ENCODE measurements at regions not wholly inside any gene's neighbourhood (a gene's known extent, or its start where the extent isn't known, plus 50 kb on each side); places are given as distances from the start of the nearest gene placed in this dataset.

DNA sequence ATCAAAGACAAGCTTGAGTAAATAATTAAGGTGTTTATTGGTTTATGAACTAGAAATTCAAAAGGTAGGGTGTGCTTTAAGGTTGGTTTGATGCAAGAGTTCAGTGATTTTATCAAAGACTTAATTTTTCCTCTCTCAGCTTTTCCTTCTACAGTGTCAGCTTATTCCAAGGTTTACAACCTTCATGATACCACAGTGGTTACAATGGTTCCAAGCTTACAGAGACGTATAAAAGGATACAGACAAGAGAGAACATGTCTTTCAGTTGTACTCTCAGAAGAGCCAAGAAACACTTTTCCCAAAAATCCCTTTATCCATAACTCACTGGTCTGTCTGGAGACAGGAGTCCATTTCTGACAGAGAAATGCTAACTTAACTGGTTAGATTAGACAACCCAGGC, 93.5 kb upstream of the LOC128125822 start:
- Mint-ChIP-seq H3K27me3 (ENCODE audit: unreplicated experiment) (no peaks in the 10 kb centered on the region), H3K36me3 (ENCODE audit: unreplicated experiment) (no peaks in the 10 kb centered on the region), H3K4me1 (ENCODE audit: low read depth, unreplicated experiment) (no peaks in the 10 kb centered on the region), H3K27ac (ENCODE audit: unreplicated experiment) (no peak overlapping the region), H3K9me3 (ENCODE audit: unreplicated experiment) (peaks cover 2% of the 10 kb centered on the region), H3K4me3 (ENCODE audit: unreplicated experiment) (no peak overlapping the region)
- TF ChIP-seq, protein P1, sequence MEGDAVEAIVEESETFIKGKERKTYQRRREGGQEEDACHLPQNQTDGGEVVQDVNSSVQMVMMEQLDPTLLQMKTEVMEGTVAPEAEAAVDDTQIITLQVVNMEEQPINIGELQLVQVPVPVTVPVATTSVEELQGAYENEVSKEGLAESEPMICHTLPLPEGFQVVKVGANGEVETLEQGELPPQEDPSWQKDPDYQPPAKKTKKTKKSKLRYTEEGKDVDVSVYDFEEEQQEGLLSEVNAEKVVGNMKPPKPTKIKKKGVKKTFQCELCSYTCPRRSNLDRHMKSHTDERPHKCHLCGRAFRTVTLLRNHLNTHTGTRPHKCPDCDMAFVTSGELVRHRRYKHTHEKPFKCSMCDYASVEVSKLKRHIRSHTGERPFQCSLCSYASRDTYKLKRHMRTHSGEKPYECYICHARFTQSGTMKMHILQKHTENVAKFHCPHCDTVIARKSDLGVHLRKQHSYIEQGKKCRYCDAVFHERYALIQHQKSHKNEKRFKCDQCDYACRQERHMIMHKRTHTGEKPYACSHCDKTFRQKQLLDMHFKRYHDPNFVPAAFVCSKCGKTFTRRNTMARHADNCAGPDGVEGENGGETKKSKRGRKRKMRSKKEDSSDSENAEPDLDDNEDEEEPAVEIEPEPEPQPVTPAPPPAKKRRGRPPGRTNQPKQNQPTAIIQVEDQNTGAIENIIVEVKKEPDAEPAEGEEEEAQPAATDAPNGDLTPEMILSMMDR (IDR thresholded peaks at IDR 0.05; ENCODE audit: partially characterized antibody, unreplicated experiment), result no peak
- DNase-seq, result no peak

DNA sequence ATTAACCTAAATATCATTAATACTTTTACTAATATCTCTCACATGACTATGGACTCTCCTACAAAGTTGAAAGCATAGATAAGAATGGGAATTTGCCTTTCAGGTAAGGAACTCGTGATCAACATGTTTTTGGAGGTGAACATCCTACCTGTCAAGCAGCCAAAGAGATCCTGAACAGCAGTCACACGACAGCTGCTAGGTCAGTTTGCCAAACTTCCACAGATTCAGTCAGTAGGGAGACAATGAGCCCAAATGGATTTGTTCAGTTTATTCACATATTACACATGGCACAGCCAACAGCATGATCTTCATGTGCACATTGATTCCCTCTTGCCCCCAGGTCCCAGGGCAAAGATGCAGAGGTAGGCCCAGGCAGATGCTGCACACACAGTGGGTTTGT, 86.1 kb upstream of the LOC128125822 start:
- Mint-ChIP-seq H3K9me3 (ENCODE audit: unreplicated experiment) (no peaks in the 10 kb centered on the region), H3K27me3 (ENCODE audit: unreplicated experiment) (no peaks in the 10 kb centered on the region), H3K27ac (ENCODE audit: unreplicated experiment) (no peak overlapping the region), H3K4me3 (ENCODE audit: unreplicated experiment) (no peak overlapping the region), H3K36me3 (ENCODE audit: unreplicated experiment) (no peaks in the 10 kb centered on the region), H3K4me1 (ENCODE audit: low read depth, unreplicated experiment) (no peaks in the 10 kb centered on the region)
- DNase-seq, result no peak
- TF ChIP-seq, protein P1 (IDR thresholded peaks at IDR 0.05; ENCODE audit: partially characterized antibody, unreplicated experiment), result no peak

DNA sequence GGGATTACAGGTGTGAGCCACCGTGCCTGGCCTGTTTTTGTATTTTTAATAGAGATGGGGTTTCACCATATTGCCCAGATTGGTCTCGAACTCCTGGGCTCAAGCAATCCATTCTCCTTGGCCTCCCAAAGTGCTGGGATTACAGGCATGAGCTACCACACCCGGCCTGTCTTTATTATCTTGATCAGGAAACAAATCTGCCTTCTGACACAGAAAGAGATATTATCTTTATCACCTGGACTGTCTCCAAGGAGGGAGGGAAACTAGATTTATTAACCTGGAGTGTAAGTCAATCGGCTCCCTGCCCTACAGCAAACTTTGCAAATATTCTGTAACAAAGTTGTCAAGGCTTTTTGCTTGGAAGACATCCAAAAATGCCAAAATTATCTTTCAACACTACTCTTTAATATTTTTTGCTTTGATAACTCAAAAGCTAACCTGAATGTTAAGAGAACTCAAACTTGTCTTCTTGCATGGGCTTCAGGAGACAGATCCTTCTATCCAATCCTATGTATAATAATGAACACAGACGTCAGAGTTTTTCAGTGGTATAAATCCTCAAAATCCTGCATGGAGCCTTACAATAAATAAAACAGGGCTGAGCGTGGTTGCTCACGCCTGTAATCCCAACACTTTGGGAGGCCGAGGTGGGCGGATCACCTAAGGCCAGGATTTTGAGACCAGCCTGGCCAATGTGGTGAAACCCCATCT, 85.0 kb upstream of the LOC128125822 start:
- no peak overlapping the region for H3K27ac Mint-ChIP-seq (ENCODE audit: unreplicated experiment)
- no peaks in the 10 kb centered on the region for H3K9me3 Mint-ChIP-seq (ENCODE audit: unreplicated experiment)
- no peak overlapping the region for H3K4me3 Mint-ChIP-seq (ENCODE audit: unreplicated experiment)
- H3K4me1 Mint-ChIP-seq (ENCODE audit: low read depth, unreplicated experiment), result no peaks in the 10 kb centered on the region
- no peaks in the 10 kb centered on the region for H3K27me3 Mint-ChIP-seq (ENCODE audit: unreplicated experiment)
- DNase-seq, result no peak
- TF ChIP-seq, protein P1 (IDR thresholded peaks at IDR 0.05; ENCODE audit: partially characterized antibody, unreplicated experiment), result no peak
- H3K36me3 Mint-ChIP-seq (ENCODE audit: unreplicated experiment), result no peaks in the 10 kb centered on the region

DNA sequence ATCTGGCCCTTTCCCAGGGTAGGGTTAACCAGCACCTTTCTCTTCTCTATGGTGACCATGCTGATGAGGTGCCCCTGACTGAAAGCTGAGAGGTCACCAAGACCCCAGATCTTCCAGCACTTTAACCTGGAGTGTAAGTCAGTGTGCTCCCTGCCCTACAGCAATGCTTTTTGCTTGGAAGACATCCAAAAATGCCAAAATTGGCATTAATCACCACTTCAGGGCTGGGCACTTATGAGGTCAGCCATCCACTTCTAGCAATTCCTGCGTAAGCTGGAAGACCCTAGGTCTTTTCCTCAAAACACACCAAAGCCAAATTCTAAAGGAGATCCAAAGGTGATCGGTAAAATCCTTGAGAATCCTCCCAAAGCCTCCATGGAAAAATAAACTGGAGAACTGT, 81.2 kb upstream of the LOC128125822 start:
- no peaks in the 10 kb centered on the region for H3K4me1 Mint-ChIP-seq (ENCODE audit: low read depth, unreplicated experiment)
- TF ChIP-seq, protein P1 (IDR thresholded peaks at IDR 0.05; ENCODE audit: partially characterized antibody, unreplicated experiment), result no peak
- H3K36me3 Mint-ChIP-seq (ENCODE audit: unreplicated experiment), result no peaks in the 10 kb centered on the region
- no peaks in the 10 kb centered on the region for H3K27me3 Mint-ChIP-seq (ENCODE audit: unreplicated experiment)
- no peaks in the 10 kb centered on the region for H3K9me3 Mint-ChIP-seq (ENCODE audit: unreplicated experiment)
- H3K27ac Mint-ChIP-seq (ENCODE audit: unreplicated experiment), result no peak overlapping the region
- no peak for DNase-seq
- no peak overlapping the region for H3K4me3 Mint-ChIP-seq (ENCODE audit: unreplicated experiment)

DNA sequence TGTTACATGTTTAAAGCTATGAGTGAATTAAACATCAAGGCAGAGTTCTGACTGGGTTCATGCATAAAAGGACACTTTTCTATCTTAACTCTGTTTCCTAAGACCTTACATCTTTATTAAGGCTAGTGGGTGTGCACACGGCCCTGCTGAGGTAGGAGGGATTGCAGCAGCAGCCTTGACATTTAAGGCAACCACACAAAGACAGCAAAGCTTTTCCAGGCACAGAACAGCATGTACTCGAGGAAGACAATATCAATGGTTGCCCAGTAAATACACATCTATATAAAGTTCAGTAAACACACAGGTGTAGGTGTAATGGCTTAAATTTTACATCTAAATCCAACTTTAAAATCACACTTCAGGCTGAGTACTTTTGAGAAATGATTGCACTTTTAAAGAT, 79.8 kb upstream of the LOC128125822 start:
- H3K27me3 Mint-ChIP-seq (ENCODE audit: unreplicated experiment), result no peaks in the 10 kb centered on the region
- no peaks in the 10 kb centered on the region for H3K9me3 Mint-ChIP-seq (ENCODE audit: unreplicated experiment)
- no peak overlapping the region for H3K4me3 Mint-ChIP-seq (ENCODE audit: unreplicated experiment)
- H3K4me1 Mint-ChIP-seq (ENCODE audit: low read depth, unreplicated experiment), result no peaks in the 10 kb centered on the region
- DNase-seq, result no peak
- H3K27ac Mint-ChIP-seq (ENCODE audit: unreplicated experiment), result no peak overlapping the region
- TF ChIP-seq, protein P1 (IDR thresholded peaks at IDR 0.05; ENCODE audit: partially characterized antibody, unreplicated experiment), result no peak
- no peaks in the 10 kb centered on the region for H3K36me3 Mint-ChIP-seq (ENCODE audit: unreplicated experiment)

Measured in glutamatergic neuron (in vitro differentiated cells).